22Rv1 (cell line): ENCODE measurements at regions not wholly inside any gene's neighbourhood (a gene's known extent, or its start where the extent isn't known, plus 50 kb on each side); places are given as distances from the start of the nearest gene placed in this dataset.

ENCODE experiments used
- ZFX ChIP-seq: fragments of 450-650 bp; IDR thresholded peaks from 2 replicates; pipeline ENCODE4 v1.6.1; 2017; ENCODE audit warnings: antibody characterized with exemption, borderline replicate concordance
- TF ChIP-seq, protein P1 (sequence below): fragments of 450-650 bp; IDR thresholded peaks from 2 replicates; pipeline ENCODE4 v1.5.1; 2017; ENCODE audit warnings: mild to moderate bottlenecking

- TF ChIP-seq, protein P1, sequence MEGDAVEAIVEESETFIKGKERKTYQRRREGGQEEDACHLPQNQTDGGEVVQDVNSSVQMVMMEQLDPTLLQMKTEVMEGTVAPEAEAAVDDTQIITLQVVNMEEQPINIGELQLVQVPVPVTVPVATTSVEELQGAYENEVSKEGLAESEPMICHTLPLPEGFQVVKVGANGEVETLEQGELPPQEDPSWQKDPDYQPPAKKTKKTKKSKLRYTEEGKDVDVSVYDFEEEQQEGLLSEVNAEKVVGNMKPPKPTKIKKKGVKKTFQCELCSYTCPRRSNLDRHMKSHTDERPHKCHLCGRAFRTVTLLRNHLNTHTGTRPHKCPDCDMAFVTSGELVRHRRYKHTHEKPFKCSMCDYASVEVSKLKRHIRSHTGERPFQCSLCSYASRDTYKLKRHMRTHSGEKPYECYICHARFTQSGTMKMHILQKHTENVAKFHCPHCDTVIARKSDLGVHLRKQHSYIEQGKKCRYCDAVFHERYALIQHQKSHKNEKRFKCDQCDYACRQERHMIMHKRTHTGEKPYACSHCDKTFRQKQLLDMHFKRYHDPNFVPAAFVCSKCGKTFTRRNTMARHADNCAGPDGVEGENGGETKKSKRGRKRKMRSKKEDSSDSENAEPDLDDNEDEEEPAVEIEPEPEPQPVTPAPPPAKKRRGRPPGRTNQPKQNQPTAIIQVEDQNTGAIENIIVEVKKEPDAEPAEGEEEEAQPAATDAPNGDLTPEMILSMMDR, result no peak
- no peak for TF ChIP-seq ZFX
These were observed 155.0 kb upstream of the GPR149 start for GRCh38 chr3:154584974-154585373.
